Parathyroid adenoma (tissue), 2 donors: ENCODE measurements at regions not wholly inside any gene's neighbourhood (a gene's known extent, or its start where the extent isn't known, plus 50 kb on each side); places are given as distances from the start of the nearest gene placed in this dataset.

ENCODE experiments used
- H2AFZ ChIP-seq: fragments of 300-600 bp; sonication (generic); one replicate; pipeline ENCODE4 v1.7.0; 2017; ENCODE audit warnings: antibody characterized with exemption, mild to moderate bottlenecking
- H3K27ac ChIP-seq: fragments of 300-600 bp; sonication (generic); one replicate; pipeline ENCODE4 v1.7.0; 2017
- H3K27me3 ChIP-seq: fragments of 300-600 bp; sonication (generic); one replicate; pipeline ENCODE4 v1.7.0; 2017; ENCODE audit warnings: low read length; ENCODE audit not compliant: control insufficient read depth, insufficient read depth
- H3K36me3 ChIP-seq: fragments of 300-600 bp; sonication (generic); one replicate; pipeline ENCODE4 v1.7.0; 2017; ENCODE audit warnings: low read length; ENCODE audit not compliant: control insufficient read depth, insufficient read depth
- H3K4me1 ChIP-seq: fragments of 300-600 bp; sonication (generic); one replicate; pipeline ENCODE4 v1.7.0; 2017; ENCODE audit warnings: control low read depth
- H3K4me2 ChIP-seq: fragments of 300-600 bp; sonication (generic); one replicate; pipeline ENCODE4 v1.7.0; 2017; ENCODE audit warnings: low read length
- H3K4me3 ChIP-seq: fragments of 300-600 bp; sonication (generic); one replicate; pipeline ENCODE4 v1.7.0; 2017; ENCODE audit warnings: low read depth, low read length
- H3K79me2 ChIP-seq: fragments of 300-600 bp; sonication (generic); one replicate; pipeline ENCODE4 v1.7.0; 2017; ENCODE audit warnings: control low read depth
- H3K9ac ChIP-seq: fragments of 300-600 bp; sonication (generic); one replicate; pipeline ENCODE4 v1.7.0; 2017; ENCODE audit warnings: mild to moderate bottlenecking
- H3K9me3 ChIP-seq: fragments of 300-600 bp; sonication (generic); one replicate; pipeline ENCODE4 v1.7.0; 2017; ENCODE audit warnings: low read length; ENCODE audit not compliant: control insufficient read depth
- TF ChIP-seq, protein P1 (sequence below): fragments of 300-600 bp; sonication (generic); IDR thresholded peaks from one replicate; pipeline ENCODE4 v1.7.0; 2017; ENCODE audit warnings: antibody characterized with exemption, mild to moderate bottlenecking
- donor health status: primary hyperparathyroidism.

DNA sequence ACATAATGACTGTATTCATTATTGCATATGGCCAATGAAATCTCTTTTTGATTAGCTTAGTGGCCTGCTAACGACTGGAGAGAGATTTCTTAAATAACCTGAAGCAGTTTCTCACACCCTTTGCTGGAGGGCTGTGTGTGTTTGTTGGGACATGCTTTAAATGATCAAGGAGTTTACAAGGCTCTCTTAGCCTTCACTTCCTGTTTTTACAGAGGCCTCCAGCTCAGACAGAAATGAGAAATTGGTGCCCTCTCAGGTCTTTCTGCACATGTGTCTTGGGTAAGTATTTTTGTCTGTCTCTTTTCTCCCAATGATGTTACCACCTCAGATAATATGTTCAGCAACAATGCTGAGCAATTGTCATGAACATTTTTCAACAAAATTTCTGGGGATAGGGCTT is 884.4 kb upstream of the CNTN5 start:
- TF ChIP-seq, protein P1, sequence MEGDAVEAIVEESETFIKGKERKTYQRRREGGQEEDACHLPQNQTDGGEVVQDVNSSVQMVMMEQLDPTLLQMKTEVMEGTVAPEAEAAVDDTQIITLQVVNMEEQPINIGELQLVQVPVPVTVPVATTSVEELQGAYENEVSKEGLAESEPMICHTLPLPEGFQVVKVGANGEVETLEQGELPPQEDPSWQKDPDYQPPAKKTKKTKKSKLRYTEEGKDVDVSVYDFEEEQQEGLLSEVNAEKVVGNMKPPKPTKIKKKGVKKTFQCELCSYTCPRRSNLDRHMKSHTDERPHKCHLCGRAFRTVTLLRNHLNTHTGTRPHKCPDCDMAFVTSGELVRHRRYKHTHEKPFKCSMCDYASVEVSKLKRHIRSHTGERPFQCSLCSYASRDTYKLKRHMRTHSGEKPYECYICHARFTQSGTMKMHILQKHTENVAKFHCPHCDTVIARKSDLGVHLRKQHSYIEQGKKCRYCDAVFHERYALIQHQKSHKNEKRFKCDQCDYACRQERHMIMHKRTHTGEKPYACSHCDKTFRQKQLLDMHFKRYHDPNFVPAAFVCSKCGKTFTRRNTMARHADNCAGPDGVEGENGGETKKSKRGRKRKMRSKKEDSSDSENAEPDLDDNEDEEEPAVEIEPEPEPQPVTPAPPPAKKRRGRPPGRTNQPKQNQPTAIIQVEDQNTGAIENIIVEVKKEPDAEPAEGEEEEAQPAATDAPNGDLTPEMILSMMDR: no peak
- H3K79me2 ChIP-seq: no peaks in the 10 kb centered on the region

DNA sequence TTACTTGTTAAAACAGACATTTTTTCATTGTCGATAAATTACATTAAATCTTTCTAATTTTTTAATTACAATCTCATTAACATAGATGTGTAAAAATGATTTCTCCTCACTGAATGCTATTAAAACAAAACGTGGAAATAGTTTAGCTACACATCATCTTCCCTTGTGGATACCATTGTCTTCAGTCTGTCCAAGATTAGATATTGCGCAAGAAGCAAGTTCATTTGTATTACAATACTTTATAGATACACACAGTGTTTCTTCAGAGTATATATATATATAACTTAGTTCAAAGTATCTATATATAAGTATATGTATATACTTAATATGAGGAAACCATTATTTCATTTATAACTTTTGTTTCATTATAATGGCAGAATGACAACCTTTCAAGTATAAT is 883.3 kb upstream of the CNTN5 start:
- Histone ChIP-seq H3K79me2 (no peaks in the 10 kb centered on the region), H3K27ac (no peak overlapping the region)

More for the DNA sequence above, 884.4 kb upstream of the CNTN5 start:
- H3K4me1 ChIP-seq: no peaks in the 10 kb centered on the region
- H3K9me3 ChIP-seq: no peaks in the 10 kb centered on the region
- H3K27ac ChIP-seq: no peak overlapping the region
- H3K4me3 ChIP-seq: no peak overlapping the region
- H3K27me3 ChIP-seq: no peaks in the 10 kb centered on the region
- no peak overlapping the region for H3K4me2 ChIP-seq
- H3K9ac ChIP-seq: no peak overlapping the region
- no peak overlapping the region for H2AFZ ChIP-seq
- no peaks in the 10 kb centered on the region for H3K36me3 ChIP-seq

DNA sequence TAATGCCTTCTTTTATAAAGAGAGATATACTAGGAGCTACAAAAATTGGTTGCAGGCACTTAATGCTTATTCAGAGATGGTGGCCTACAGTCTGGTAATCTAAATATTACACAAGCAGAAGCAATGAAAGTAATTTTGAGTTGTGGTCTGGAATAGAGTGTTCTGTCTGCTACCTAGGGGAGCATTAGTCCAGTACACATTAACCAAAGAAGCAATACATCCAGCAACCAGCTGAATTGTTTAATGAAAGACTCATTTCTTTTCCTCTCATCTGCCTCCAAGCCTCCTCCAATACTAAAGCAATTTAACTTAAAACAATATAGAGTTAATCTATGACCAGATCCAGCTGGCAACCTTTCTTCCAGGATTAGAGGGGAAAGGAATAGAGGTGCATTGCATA is 877.1 kb upstream of the CNTN5 start:
- Histone ChIP-seq H3K9me3 (no peaks in the 10 kb centered on the region), H3K36me3 (no peaks in the 10 kb centered on the region), H3K27ac (no peak overlapping the region), H3K4me3 (no peak overlapping the region), H2AFZ (no peak overlapping the region), H3K27me3 (no peaks in the 10 kb centered on the region), H3K4me2 (no peak overlapping the region), H3K9ac (no peak overlapping the region), H3K79me2 (no peaks in the 10 kb centered on the region), H3K4me1 (no peaks in the 10 kb centered on the region)
- TF ChIP-seq, protein P1: no peak

More for the DNA sequence above, 883.3 kb upstream of the CNTN5 start:
- H3K4me1 ChIP-seq: no peaks in the 10 kb centered on the region
- H3K36me3 ChIP-seq: no peaks in the 10 kb centered on the region
- H3K9ac ChIP-seq: no peak overlapping the region
- no peak overlapping the region for H3K4me2 ChIP-seq
- H3K4me3 ChIP-seq: no peak overlapping the region
- no peaks in the 10 kb centered on the region for H3K9me3 ChIP-seq
- no peaks in the 10 kb centered on the region for H3K27me3 ChIP-seq
- no peak overlapping the region for H2AFZ ChIP-seq
- TF ChIP-seq, protein P1: no peak

DNA sequence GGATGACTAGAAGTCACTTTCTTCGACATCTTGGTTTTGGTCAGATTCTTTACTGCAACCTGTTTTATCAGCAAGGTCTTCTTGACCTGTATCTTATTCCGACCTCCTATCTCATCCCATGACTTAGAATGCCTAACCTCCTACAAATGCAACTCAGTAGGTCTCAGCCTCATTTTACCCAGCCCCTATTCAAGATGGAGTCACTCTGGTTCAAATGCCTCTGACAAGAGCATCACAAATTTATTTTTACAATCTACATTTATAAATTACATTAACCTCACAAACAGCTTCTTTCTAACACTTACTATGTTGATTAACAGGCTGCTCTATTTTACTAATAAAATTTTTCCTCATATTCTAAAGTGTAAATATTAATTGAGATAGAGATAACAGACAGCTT is 867.0 kb upstream of the CNTN5 start:
- no peak overlapping the region for H3K9ac ChIP-seq
- TF ChIP-seq, protein P1: no peak
- no peak overlapping the region for H2AFZ ChIP-seq
- H3K79me2 ChIP-seq: no peaks in the 10 kb centered on the region
- no peaks in the 10 kb centered on the region for H3K36me3 ChIP-seq
- H3K27me3 ChIP-seq: no peaks in the 10 kb centered on the region
- no peaks in the 10 kb centered on the region for H3K9me3 ChIP-seq
- no peaks in the 10 kb centered on the region for H3K4me1 ChIP-seq
- H3K4me3 ChIP-seq: no peak overlapping the region
- H3K4me2 ChIP-seq: no peak overlapping the region
- H3K27ac ChIP-seq: no peak overlapping the region

DNA sequence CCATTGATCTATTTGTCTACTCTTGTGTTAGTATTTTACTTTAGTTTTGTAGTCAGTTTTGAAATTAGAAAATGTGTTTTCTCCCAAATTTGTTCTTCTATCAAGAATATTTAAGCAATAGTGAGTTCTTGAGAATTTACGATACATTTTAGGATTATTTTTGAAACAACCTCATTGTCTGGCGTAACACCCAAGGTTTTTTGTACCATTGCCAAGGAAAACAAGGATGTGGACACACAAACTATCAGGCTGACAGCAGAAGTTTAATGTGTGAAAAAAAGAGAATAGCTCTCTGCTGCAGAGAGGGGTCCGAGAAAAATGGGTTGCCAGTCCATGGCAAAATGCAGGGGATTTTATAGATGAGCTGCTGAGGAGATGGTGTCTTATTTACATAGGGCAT is 865.1 kb upstream of the CNTN5 start:
- Histone ChIP-seq H3K4me3 (no peak overlapping the region), H2AFZ (no peak overlapping the region), H3K27ac (no peak overlapping the region), H3K79me2 (no peaks in the 10 kb centered on the region), H3K36me3 (no peaks in the 10 kb centered on the region), H3K9ac (no peak overlapping the region), H3K4me1 (no peaks in the 10 kb centered on the region), H3K27me3 (no peaks in the 10 kb centered on the region), H3K4me2 (no peak overlapping the region), H3K9me3 (no peaks in the 10 kb centered on the region)
- TF ChIP-seq, protein P1: no peak
